IPS DF 6.9 (cell line): ENCODE measurements at regions not wholly inside any gene's neighbourhood (a gene's known extent, or its start where the extent isn't known, plus 50 kb on each side); places are given as distances from the start of the nearest gene placed in this dataset.

Source experiments
- DNase-seq: peaks from one replicate; pipeline ENCODE4 v3.0.0-alpha.2; 2013; ENCODE audit warnings: low read depth, low spot score
- H3K27ac ChIP-seq: one replicate; pipeline ENCODE4 v1.5.1; 2013; ENCODE audit warnings: low read length, control low read depth
- H3K27me3 ChIP-seq: 2 replicates; pipeline ENCODE4 v1.6.1; 2013; ENCODE audit warnings: mild to moderate bottlenecking, low read length; ENCODE audit not compliant: control insufficient read depth, insufficient read depth
- H3K36me3 ChIP-seq: 2 replicates; pipeline ENCODE4 v1.6.1; 2013; ENCODE audit warnings: low read length; ENCODE audit not compliant: control insufficient read depth, insufficient read depth
- H3K4me1 ChIP-seq: 2 replicates; pipeline ENCODE4 v1.6.1; 2013; ENCODE audit warnings: low read length; ENCODE audit not compliant: control insufficient read depth, insufficient read depth
- H3K4me3 ChIP-seq: 2 replicates; pipeline ENCODE4 v1.5.1; 2013; ENCODE audit warnings: mild to moderate bottlenecking, low read length
- H3K9me3 ChIP-seq: 2 replicates; pipeline ENCODE4 v1.6.1; 2013; ENCODE audit warnings: low read length, inconsistent platforms; ENCODE audit not compliant: control insufficient read depth, insufficient read depth
- WGBS: extraction: QIAGEN DNeasy Blood & Tissue Kit; methylation state at CpG from one replicate; pipeline ENCODE4 v1.1.7; 2013; ENCODE audit warnings: mixed read lengths, missing lambda C conversion rate; ENCODE audit not compliant: insufficient read length, insufficient coverage; 5-methylcytosine and 5-hydroxymethylcytosine counted together

DNA sequence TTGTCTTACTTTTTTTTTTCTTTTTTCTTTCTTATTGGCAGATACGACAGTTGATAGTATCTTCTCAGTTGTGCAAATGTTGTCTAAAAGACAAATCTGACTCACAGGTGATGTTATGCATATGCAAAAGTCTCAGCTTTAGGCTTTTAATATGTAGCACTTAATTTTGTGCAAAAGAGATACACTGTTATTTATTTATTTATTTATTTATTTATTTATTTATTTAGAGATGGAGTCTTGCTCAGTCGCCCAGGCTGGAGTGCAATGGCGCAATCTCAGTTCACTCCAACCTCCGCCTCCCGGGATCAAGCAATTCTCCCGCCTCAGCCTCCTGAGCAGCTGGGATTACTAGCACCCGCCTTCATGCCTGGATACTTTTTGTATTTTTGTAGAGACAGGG, 383.9 kb upstream of the PCDH9 start:
- no peak for DNase-seq
- WGBS = no CpG with 5 or more reads among the region's 7 CpGs
- H3K9me3 ChIP-seq = no peaks in the 10 kb centered on the region
- no peaks in the 10 kb centered on the region for H3K4me1 ChIP-seq
- no peaks in the 10 kb centered on the region for H3K36me3 ChIP-seq
- no peak overlapping the region for H3K27ac ChIP-seq
- no peaks in the 10 kb centered on the region for H3K27me3 ChIP-seq
- no peak overlapping the region for H3K4me3 ChIP-seq

DNA sequence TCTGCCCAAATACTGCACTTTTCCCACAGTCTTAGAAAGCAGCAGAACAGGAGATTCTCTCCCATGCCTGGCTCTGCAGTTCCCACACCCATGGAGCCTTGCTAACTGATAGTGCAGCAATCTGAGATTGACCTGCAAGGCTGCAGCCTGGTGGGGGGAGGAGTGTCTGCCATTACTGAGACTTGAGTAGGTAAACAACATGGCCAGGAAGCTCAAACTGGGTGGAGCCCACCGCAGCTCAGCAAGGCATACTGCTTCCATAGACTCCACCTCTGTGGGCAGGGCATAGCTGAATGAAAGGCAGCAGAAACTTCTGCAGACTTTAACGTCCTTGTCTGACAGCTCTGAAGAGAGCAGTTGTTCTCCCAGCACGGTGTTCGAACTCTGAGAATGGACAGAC, 358.5 kb upstream of the PCDH9 start:
- Histone ChIP-seq H3K4me3 (no peak overlapping the region), H3K36me3 (no peaks in the 10 kb centered on the region), H3K27ac (no peak overlapping the region), H3K4me1 (no peaks in the 10 kb centered on the region), H3K27me3 (no peaks in the 10 kb centered on the region), H3K9me3 (no peaks in the 10 kb centered on the region)
- no peak for DNase-seq
- no CpG with 5 or more reads among the region's 4 CpGs for WGBS

DNA sequence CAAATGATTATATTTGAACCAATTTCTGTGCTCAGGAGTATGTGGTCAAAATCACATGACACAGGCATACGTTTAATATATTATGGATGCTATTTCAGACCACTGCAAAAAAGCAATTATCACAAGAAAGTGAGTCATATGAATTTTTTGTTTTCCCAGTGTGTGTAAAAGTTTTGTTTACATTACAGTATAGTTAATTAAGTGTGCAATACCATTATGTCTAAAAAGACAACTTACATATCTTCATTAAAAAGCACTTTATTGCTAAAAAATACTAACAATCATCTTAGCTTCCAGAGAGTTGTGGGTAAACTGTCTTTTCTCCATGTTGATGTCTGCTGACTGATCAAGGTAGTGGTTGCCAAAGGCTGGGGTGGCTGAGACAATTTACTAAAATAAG, 347.2 kb upstream of the PCDH9 start:
- H3K27ac ChIP-seq = no peak overlapping the region
- no peaks in the 10 kb centered on the region for H3K9me3 ChIP-seq
- no peak overlapping the region for H3K4me3 ChIP-seq
- H3K27me3 ChIP-seq = no peaks in the 10 kb centered on the region
- no peak for DNase-seq
- H3K36me3 ChIP-seq = no peaks in the 10 kb centered on the region
- H3K4me1 ChIP-seq = no peaks in the 10 kb centered on the region
- WGBS = no CpG with 5 or more reads among the region's 1 CpG

DNA sequence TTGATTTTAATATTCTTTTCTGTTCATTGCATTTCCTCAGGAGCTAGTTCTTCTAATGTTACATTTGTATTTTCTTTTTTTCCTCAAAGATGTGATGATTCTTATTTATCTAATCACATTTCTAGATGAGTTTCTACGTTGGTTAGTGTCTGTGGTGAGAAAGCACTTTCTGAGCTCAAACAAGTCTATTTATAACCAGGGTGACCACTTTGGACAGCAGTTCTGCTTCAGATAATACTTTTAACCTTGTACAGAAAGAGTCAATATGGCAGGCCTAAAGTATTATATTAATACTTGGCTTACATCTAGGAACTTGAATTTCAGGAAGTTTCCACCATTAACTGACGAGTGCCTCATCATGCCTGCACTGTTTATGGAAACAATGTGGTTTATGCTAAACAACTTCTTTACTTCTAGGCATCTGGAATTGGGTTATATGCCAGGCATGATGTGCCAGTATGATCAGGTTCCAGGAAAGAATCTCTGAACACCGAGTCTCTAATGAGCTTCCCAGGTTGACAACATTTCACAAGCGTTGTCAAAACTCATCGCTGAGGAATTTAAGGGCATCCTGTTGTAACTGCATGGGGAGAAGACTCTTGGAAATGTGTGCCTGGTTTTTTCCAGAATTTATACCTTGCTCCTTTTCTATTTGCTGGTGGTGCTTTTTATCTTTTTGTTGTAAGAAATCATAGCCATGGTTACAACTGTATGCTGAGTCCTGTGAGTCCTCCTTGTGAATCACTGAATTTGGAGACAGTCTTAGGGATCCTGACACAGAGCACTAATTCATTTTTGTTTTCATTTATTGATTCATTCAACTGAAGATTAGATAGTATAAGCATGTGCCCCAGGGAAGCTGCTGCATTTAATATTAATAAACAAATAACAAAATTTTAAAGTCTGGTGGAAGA, 344.4 kb upstream of the PCDH9 start:
- no CpG with 5 or more reads among the region's 5 CpGs for WGBS
- H3K4me3 ChIP-seq = no peak overlapping the region
- H3K36me3 ChIP-seq = no peaks in the 10 kb centered on the region
- no peak for DNase-seq
- H3K27me3 ChIP-seq = no peaks in the 10 kb centered on the region
- no peaks in the 10 kb centered on the region for H3K4me1 ChIP-seq
- H3K27ac ChIP-seq = no peak overlapping the region
- no peaks in the 10 kb centered on the region for H3K9me3 ChIP-seq

DNA sequence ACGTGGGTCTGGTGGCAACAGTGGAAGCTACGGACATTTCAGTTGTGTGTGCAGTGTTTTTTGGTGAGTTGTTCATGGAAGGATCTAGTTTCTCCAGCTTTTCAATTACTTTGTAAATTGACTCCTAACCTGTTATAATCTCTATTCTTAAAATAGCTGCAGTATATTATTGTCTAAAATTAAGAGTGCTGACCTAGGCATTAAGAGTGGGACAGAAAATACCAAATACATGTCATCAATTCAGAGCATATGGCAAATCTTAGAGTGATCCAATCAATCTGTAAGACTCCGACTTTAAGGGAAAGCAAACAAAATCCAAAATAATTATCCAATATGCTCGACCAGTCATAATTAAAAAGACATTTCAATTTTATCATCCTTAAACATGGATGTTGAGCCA, 338.1 kb upstream of the PCDH9 start:
- WGBS = no CpG with 5 or more reads among the region's 4 CpGs

DNA sequence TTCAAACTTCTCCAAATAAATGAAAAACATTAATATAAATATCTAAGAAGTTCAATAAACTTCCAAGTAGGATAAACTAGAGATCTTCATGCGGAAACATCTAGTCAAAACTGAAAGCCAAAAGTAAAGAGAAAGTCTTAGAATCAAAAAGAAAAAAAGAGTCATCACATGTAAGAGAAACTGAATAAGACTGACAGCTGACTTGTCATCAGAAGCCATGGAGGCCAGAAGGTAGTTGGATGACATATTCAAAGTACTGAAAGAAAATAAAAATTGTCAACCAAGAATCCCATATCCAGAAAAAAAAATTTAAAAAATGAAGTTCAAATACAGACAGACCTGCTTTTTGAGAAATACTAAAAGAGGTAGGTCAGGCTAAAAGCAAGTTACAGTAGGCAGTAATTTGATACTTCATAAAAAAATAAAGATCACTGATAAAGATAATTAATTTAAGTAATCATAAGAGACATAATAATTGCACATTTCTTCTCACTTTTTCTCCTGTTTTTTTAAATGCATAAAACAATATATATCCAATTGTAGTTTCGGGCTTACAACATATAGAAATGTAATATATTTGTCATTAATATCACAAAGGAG, 327.6 kb upstream of the PCDH9 start:
- Histone ChIP-seq H3K4me1 (no peaks in the 10 kb centered on the region), H3K36me3 (no peaks in the 10 kb centered on the region), H3K27ac (no peak overlapping the region), H3K9me3 (no peaks in the 10 kb centered on the region), H3K4me3 (no peak overlapping the region), H3K27me3 (no peaks in the 10 kb centered on the region)
- WGBS = no CpG with 5 or more reads among the region's 2 CpGs
- no peak for DNase-seq

More for the DNA sequence above, 338.1 kb upstream of the PCDH9 start:
- H3K36me3 ChIP-seq = no peaks in the 10 kb centered on the region
- H3K4me1 ChIP-seq = no peaks in the 10 kb centered on the region
- no peak for DNase-seq
- H3K9me3 ChIP-seq = no peaks in the 10 kb centered on the region
- no peak overlapping the region for H3K27ac ChIP-seq
- no peak overlapping the region for H3K4me3 ChIP-seq
- no peaks in the 10 kb centered on the region for H3K27me3 ChIP-seq

DNA sequence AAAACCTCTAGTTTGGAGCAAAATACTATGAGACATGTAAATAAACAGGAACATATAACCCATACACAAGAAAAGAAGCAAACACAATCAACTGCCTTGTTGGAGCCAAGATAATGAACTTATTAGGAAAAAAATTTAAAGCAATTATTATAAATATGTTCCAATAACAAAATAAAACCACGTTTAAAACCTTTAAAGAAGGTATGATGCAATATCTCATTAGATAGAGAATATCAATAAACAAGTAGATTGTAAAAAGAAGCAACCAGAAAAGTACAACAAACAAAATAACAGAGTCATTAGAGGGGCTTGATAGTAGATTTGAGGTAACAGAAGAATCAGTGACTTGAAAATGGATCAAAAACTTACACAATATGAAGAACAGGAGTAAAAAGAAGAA, 327.0 kb upstream of the PCDH9 start:
- Histone ChIP-seq H3K9me3 (no peaks in the 10 kb centered on the region), H3K4me1 (no peaks in the 10 kb centered on the region), H3K36me3 (no peaks in the 10 kb centered on the region), H3K4me3 (no peak overlapping the region), H3K27me3 (no peaks in the 10 kb centered on the region), H3K27ac (no peak overlapping the region)
- no CpG with 5 or more reads among the region's 1 CpG for WGBS
- no peak for DNase-seq

DNA sequence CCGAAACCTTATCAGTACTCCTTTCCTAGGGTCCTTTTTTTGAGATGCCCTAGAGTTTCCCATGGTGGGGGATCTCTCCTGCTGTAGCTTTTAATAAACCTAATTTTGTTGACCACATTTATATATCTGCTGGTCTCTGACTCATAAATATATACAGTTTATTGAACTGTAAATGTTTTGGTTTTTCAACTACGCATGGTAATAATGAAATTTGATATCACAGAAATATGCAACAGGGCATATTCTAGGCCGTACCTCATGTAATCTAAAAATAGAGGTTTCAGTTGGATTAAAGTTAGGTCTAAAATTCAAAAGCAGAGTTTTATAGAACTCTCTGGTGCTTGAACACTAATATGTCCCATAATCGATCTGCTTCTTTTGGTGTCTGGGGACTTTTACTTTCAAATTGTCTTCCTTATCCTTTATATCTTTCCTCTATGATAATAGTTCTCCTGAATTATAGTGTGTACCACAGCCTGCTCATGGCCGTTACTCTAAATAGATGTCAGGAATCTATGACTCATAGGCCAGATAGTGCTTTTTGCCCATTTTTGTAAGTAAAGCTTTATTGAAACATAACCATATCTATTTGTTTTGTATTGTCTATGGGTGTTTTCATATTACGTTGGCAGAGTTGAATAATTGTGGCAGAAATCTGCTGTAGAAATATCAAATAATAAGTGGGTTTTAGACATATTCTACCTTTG, 324.8 kb upstream of the PCDH9 start:
- no peaks in the 10 kb centered on the region for H3K4me1 ChIP-seq
- no peaks in the 10 kb centered on the region for H3K9me3 ChIP-seq
- H3K36me3 ChIP-seq = no peaks in the 10 kb centered on the region
- no peak overlapping the region for H3K27ac ChIP-seq
- WGBS = no CpG with 5 or more reads among the region's 6 CpGs
- DNase-seq = no peak
- no peak overlapping the region for H3K4me3 ChIP-seq
- H3K27me3 ChIP-seq = no peaks in the 10 kb centered on the region

DNA sequence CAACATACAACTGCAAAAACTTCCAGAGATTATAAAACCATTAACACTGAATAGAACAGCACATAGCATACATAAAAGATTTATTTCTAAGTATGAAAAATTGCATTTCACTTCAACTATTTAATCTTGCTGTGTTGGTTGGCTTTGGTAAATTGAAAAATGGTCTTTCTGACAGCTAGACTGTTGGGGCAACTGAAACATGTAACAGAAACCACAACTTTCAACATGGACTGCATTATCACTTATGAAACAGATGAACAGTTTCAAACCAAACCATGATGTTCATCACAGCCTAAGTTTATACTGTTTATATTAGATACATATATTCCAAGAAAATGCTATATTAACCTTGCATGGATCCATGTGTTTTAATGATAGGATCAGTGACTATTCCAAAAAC, 324.1 kb upstream of the PCDH9 start:
- H3K27ac ChIP-seq = no peak overlapping the region
- no peak for DNase-seq

DNA sequence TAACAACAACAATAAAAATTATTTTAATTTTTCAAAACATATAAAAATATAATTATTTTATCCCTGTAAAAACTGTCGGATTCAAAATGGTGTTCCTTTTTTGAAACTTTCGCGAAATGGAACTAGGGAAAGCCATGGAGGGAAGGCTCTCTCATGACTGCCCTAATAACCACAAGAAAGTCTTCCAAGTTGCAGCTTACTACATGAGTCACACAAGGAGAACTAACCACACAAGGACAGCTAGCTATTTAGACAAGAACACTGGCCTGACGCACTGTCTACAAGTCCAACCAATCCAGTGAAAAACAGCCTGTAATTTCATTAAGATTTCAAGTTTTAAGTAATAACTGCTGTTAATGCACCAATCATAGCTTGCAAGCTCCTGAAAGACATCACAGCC, 319.2 kb upstream of the PCDH9 start:
- H3K27ac ChIP-seq = no peak overlapping the region
- no peak for DNase-seq
- no peaks in the 10 kb centered on the region for H3K36me3 ChIP-seq
- H3K27me3 ChIP-seq = no peaks in the 10 kb centered on the region
- H3K9me3 ChIP-seq = no peaks in the 10 kb centered on the region
- no peak overlapping the region for H3K4me3 ChIP-seq
- WGBS = no CpG with 5 or more reads among the region's 4 CpGs
- H3K4me1 ChIP-seq = no peaks in the 10 kb centered on the region

More for the DNA sequence above, 324.1 kb upstream of the PCDH9 start:
- Histone ChIP-seq H3K9me3 (no peaks in the 10 kb centered on the region), H3K4me1 (no peaks in the 10 kb centered on the region), H3K4me3 (no peak overlapping the region), H3K36me3 (no peaks in the 10 kb centered on the region), H3K27me3 (no peaks in the 10 kb centered on the region)
